ENCODE measurements at regions not wholly inside any gene's neighbourhood (a gene's known extent, or its start where the extent isn't known, plus 50 kb on each side); places are given as distances from the start of the nearest gene placed in this dataset.
A peak's percentile ranks its signal among the peaks of the same experiment; 100 is the strongest.

DNA sequence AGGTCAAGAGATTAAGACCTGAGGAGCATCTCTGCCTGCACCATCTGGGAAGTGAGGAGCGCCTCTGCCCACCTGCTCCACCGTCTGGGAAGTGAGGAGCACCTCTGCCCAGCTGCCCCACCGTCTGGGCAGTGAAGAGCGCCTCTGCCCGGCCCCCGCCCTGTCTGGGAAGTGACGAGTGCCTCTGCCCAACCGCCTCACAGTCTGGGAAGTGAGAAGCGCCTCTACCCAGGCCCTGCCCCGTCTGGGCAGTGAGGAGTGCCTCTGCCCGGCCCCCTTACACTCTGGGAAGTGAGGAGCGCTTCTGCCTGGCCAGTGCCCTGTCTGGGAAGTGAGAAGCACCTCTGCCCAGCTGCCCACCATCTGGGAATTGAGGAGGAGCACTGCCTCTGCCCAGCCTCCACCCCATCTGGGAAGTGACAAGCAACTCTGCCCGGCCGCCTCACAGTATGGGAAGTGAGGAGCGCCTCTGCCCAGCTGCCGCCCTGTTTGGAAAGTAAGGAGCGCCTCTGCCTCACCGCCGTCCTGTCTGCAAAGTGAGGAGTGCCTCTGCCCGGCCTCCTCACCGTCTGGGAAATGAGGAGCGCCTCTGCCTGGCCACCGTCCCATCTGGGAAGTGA lies 270.4 kb upstream of the NRSN1 start:
- intact Hi-C loops (cut with DNase I), result no loop called here
- H3K36me3 ChIP-seq, result no peaks in the 10 kb centered on the region
- H3K9me3 ChIP-seq, result no peaks in the 10 kb centered on the region
- TF ChIP-seq, protein P1, sequence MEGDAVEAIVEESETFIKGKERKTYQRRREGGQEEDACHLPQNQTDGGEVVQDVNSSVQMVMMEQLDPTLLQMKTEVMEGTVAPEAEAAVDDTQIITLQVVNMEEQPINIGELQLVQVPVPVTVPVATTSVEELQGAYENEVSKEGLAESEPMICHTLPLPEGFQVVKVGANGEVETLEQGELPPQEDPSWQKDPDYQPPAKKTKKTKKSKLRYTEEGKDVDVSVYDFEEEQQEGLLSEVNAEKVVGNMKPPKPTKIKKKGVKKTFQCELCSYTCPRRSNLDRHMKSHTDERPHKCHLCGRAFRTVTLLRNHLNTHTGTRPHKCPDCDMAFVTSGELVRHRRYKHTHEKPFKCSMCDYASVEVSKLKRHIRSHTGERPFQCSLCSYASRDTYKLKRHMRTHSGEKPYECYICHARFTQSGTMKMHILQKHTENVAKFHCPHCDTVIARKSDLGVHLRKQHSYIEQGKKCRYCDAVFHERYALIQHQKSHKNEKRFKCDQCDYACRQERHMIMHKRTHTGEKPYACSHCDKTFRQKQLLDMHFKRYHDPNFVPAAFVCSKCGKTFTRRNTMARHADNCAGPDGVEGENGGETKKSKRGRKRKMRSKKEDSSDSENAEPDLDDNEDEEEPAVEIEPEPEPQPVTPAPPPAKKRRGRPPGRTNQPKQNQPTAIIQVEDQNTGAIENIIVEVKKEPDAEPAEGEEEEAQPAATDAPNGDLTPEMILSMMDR (IDR thresholded peaks at IDR 0.05), result no peak
- peaks cover 3% of the 10 kb centered on the region for H3K27me3 ChIP-seq
- ATAC-seq (no peak), DNase-seq (peak; percentile 19)
- no peaks in the 10 kb centered on the region for H3K4me1 ChIP-seq
- no peak overlapping the region for H3K4me3 ChIP-seq
- H3K27ac ChIP-seq, result no peak overlapping the region

DNA sequence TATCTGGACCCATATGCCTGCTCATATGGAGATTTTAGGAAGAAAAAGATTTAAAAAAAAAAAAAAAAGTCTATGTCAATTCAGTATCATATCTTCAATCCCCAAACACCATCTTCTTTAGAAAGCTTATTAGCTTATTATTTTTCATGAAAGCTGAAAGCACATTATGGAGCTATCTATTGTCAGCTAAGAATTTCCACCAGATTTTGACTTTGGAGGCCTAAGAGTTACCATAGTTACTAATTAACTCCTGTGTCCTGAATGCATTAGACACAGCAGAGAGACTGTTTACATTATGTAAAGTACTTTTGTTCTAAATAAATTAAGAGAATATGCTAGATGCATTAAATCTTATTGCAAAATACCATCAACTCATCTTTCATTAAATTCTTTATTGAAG lies 255.5 kb upstream of the NRSN1 start:
- Histone ChIP-seq H3K27me3 (no peaks in the 10 kb centered on the region), H3K4me3 (no peak overlapping the region), H3K9me3 (no peaks in the 10 kb centered on the region), H3K36me3 (no peaks in the 10 kb centered on the region), H3K27ac (no peak overlapping the region), H3K4me1 (no peaks in the 10 kb centered on the region)
- DNase-seq (no peak), ATAC-seq (no peak)
- intact Hi-C loops (cut with DNase I), result no loop called here
- TF ChIP-seq, protein P1 (IDR thresholded peaks at IDR 0.05), result no peak

DNA sequence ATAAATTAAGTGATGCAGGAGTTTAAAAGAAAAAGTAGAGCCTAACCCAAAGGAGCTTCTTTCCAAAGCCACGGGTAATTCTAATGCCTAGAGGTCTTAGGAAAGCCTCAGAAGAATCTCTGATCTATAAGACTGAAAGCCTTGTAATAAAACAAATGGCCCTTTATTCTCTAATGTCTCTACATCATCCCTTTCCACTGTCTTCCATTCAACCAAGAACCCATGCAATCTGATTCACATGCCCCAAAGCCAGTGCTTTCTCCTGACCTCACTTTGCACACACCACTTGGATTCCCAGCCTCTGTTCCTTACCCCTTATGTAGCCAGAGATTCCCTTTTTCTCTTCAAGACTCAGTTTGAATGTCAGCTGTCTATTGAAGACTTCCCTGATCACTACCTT lies 252.9 kb upstream of the NRSN1 start:
- Histone ChIP-seq H3K4me1 (no peaks in the 10 kb centered on the region), H3K27me3 (no peaks in the 10 kb centered on the region), H3K36me3 (no peaks in the 10 kb centered on the region), H3K4me3 (no peak overlapping the region), H3K27ac (no peak overlapping the region), H3K9me3 (no peaks in the 10 kb centered on the region)
- ATAC-seq, result no peak
- no peak for DNase-seq
- TF ChIP-seq, protein P1 (IDR thresholded peaks at IDR 0.05), result no peak
- intact Hi-C loops (cut with DNase I), result no loop called here

DNA sequence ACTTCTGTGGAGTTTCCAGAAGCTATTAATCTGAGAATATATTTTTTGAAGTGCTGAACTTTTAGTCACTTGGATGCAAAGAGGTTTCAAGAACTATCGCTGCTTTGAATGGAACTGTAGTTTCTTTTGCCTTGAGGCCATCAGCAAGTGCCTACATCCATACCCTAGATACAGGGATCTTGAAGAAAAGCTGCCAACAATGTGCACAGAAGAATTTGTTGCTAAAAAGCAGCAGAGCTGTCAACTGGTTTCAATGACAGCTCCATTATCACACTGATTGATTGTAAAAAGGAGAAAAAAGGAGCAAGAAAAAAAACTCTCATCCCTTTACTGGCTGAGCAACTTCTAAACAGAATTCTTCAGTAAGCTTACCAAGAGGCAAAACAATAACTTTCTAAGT lies 251.0 kb upstream of the NRSN1 start:
- no peak for DNase-seq
- intact Hi-C loops (cut with DNase I), result no loop called here
- Histone ChIP-seq H3K27ac (no peak overlapping the region), H3K4me1 (no peaks in the 10 kb centered on the region), H3K4me3 (no peak overlapping the region), H3K27me3 (no peaks in the 10 kb centered on the region), H3K9me3 (no peaks in the 10 kb centered on the region), H3K36me3 (no peaks in the 10 kb centered on the region)
- TF ChIP-seq, protein P1 (IDR thresholded peaks at IDR 0.05), result no peak
- ATAC-seq, result no peak

DNA sequence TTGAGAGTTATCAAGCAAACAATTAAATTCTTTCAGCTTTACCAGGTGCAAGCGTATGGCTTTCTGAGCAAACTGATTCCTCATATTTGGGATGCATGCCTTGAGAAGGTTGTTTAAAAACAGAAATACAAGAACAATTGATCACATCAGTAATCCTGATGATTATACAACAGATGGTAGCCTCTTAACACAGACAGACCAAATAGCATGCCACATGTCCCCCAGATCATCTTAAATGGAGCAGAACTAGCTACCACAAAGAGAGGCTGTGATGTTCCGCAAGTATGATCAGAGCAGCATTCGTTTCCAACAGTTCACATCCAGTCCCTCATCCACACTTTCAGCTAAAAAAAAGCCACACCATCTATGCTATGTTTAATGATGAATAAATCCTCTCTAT lies 246.2 kb upstream of the NRSN1 start:
- no peak for ATAC-seq
- H3K27ac ChIP-seq, result no peak overlapping the region
- intact Hi-C loops (cut with DNase I), result no loop called here
- H3K36me3 ChIP-seq, result no peaks in the 10 kb centered on the region
- H3K9me3 ChIP-seq, result no peaks in the 10 kb centered on the region
- DNase-seq, result no peak
- TF ChIP-seq, protein P1 (IDR thresholded peaks at IDR 0.05), result no peak
- H3K4me3 ChIP-seq, result no peak overlapping the region
- H3K27me3 ChIP-seq, result no peaks in the 10 kb centered on the region
- no peaks in the 10 kb centered on the region for H3K4me1 ChIP-seq
